Embryonic facial prominence (tissue), 1 donor: ENCODE measurements at regions not wholly inside any gene's neighbourhood (a gene's known extent, or its start where the extent isn't known, plus 50 kb on each side); places are given as distances from the start of the nearest gene placed in this dataset.

ENCODE experiments used
- DNase-seq: peaks from one replicate; pipeline ENCODE4 v3.0.0-alpha.2; 2016; ENCODE audit errors: extremely low spot score

- no peak for DNase-seq
Measured at GRCh38 chr2:8168022-8168717, 513.7 kb upstream of the ID2 start.

DNA sequence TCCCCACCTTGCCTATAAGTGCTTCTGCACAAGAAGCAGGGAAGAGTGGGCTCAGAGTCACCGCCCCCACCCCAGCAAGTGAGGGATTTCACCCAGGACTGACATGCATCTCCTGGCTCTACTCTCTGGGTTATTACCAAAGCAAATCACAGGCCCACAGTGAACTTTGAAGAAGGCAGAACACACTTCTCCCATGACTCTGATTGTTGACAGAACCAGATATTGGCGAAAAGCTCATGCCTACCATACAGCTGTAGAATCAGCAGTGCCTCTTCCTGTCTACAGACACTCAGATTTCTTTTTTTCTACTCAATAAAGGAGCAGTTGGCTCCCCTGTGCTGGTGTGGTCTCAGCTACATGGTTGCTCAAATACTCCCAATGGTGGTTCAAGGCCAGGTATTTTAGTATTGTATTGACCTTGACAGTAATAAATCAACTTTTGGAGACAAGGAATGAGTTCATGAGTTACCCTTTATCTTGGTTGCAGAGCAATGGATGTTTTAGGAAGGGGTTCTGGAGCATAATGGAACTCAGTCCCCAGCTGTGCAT lies 512.9 kb upstream of the ID2 start:
- DNase-seq: no peak

- no peak for DNase-seq
Measured at GRCh38 chr2:8169443-8169842, 512.4 kb upstream of the ID2 start.

- no peak for DNase-seq
Measured at GRCh38 chr2:8170552-8171327, 511.1 kb upstream of the ID2 start.

DNA sequence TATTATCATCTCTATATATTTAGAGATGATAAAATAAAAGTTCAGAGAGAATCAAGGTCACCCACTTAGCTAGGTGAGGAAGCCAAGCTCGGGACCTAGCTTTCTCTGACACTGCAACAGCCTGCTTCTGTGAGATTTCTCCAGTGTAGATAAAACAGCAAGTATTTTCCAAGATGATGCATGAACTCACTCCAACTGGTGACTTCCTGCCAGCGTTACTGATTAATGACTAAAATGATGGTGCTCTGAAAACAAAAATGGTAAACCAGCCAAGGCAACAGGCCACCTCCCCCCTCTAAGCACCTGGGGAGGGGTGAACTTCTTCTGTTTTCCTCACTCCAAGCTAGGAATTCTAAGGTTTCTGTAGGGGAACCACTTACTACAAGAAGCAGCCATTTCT lies 510.2 kb upstream of the ID2 start:
- DNase-seq: no peak

DNA sequence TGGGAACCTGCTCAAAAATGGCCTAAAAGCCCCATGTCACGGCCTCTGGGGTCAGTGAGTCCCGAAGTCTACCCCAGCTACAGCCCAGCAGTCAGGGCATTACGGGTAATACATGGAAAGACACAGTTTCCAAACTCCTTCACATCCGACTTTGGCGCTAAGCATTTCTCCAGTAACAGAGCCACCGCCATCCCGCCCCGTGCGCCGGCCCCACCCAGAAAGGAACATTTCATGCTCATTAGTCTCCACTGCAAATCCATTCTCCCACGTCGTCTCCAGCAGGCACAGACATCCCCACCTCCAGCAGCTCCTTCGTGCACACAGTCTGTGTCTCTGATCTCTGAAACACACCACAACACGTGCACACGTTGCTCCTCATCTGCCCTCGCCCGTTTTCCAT lies 509.2 kb upstream of the ID2 start:
- DNase-seq: no peak

- no peak for DNase-seq
Measured at GRCh38 chr2:8174641-8175257, 507.1 kb upstream of the ID2 start.

- no peak for DNase-seq
Measured at GRCh38 chr2:8176887-8177286, 505.0 kb upstream of the ID2 start.

DNA sequence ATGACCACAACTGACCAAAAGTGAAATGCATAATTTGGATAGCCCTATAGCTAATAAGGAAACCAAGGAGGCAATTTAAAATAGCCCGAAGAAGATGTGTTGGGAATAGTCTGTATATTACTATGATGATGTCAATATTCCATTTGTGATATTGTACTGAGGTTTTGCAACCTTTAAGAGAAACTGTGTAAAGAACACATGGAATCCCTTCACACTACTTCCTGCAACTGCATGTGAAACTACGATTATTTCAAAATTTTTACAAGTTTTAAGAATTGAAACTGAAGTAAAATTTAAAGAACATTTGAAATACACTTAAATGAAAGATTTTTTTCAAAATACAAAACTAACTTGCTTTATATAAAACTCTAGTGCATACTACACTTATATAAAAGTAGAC lies 504.3 kb upstream of the ID2 start:
- no peak for DNase-seq

GRCh38 chr2:8178911-8179310 lies 502.9 kb upstream of the ID2 start:
- DNase-seq: no peak

DNA sequence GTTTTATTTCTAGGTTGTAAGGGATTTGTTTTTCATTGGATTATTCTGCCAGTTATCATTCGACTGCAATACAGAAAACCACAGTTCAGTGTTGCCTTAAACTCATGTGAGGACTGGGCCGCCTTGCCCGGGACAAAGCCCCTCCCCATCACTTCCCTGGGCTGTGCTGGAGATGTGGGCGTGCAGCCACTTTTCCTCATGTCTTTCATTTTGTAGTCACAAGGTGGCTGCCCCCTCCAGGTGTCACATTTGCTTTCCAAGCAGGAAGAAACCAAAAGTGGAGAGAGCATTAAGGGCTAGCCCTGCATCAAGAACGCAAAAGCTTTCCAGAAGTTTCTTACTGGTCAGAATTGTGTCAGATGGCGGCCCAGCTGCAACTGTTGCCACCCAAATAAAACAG lies 492.5 kb upstream of the ID2 start:
- no peak for DNase-seq

DNA sequence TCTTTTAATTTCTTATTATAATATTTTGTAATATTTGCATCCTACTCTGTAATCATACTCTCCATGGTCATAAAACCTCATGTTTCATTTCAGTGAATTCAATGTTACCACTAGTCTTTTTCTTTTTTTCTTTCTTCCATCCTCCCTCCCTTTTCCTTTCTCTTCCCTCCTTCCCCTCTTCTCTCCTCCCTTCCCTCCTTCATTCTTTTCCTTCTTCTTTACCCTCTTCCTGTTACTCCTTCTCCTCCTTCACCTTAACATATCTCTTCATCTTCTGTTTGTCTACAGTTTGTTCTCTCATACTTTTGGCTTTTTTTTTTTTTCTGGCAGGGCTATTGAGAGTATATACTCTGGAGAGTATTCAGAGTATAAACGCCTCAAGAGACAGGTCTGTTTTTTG lies 491.6 kb upstream of the ID2 start:
- no peak for DNase-seq

- no peak for DNase-seq
Measured at GRCh38 chr2:8191427-8191826, 490.4 kb upstream of the ID2 start.

- no peak for DNase-seq
Measured at GRCh38 chr2:8193146-8193545, 488.7 kb upstream of the ID2 start.

DNA sequence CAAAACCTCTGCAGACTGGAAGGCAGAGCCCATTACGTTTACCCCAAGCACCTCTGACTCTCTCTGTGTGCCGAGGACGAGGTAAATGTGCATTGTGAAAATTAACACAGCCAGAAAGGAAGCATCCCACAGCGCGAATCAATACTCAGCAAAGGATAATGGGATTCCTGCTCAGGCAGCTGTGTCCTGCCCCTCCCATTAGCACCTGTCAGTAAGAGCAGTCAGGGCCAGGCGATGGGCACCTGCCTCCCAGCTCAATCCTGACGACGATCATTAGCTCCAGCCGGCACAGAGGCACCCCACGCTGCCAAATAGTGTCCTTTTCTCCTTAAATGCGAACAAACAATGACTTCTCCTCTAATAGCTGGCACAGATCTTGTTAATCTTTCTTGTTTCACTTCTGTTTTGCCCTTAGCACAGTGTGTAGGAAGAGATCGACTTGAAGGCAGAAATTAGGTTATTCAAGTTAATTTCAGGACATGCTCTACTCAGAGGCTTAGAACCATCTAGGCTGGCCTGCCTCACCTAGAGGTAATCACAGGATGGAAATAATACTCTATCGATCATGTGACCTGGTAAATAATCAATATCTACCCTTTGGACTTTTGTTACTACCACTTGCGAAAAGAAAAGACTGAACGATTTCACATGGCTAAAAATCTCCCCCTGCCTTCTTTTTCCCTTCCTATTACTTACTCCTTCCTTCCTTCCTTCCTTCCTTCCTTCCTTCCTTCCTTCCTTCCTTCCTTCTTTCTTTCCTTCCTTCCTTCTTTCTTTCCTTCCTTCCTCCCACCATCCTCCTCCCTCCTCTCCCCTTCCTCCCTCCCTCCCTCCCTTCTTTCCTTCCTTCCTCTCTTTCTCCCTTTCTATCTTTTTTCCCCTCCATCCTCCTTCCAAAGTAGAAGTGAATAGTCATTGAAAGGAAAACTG lies 487.9 kb upstream of the ID2 start:
- no peak for DNase-seq

DNA sequence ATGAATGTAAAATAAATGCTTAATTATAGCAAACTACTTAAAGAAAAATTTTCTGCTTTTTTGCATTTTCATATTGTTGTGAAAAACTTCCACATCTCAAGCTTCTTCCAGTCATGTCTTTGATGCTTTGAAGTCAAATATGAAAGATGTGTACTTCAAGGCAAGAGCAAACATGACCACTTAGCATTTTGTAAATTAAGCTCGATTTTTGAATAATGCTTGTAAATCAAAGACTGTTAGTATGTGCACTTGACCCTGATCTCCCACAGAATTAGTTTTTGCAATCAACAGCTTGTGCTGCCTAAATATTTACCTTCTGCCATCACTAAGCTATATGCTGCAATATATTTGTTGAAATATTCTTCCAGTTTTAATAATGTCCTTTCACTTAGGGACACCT lies 486.1 kb upstream of the ID2 start:
- DNase-seq: no peak

DNA sequence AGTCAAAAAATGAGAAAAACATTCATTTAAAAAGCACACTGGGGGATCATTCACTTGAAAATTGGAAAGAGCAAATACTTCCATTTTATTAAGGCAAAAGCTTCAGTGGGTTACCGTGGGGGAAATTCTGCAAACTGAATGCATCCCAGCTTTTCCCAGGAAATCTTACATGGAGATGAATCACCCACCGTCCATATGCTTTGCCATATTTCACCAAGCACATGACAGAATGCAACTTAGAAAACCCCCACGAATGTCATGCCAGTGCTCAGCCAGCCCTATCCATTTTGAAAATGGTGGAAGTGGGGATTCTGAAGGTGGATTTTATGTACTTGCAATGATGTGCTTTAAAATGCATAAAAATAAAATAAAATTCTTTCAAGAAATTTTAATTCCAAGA lies 485.5 kb upstream of the ID2 start:
- DNase-seq: no peak

DNA sequence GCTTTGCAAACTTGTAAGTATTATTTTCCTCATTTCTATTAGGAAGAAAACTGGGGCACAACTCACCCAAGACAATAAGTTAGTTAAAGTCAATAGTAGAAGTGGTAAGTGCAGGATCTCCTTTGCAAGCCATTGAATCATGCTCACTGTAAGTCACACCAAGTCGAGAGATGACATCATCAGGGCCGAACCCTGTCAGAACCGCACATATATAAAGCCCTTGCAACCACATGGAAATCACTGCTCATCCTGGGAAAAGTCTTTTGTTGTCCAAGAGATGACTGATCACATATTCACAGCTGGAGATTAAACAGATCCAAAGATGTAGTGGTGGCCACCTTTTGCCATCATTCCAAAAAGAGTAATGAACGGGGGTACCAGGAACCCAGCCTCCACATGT lies 484.8 kb upstream of the ID2 start:
- no peak for DNase-seq

DNA sequence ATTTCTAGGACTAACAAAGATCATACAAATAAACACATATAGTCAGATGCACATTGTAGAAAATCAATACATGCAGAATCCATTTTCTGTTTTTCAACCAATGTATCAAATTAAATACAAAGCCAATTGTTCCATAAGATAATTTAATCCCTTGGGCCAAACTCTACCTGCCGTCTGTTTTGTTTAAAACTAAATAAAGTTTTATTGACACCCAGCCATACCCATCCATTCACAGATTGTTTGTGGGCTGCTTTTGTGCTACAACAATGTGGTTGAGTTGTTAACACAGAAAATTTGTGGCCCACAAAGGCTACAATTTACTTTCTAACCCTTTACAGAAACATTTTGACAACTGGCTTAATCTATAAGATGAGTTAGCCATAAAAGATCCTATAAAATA lies 484.0 kb upstream of the ID2 start:
- DNase-seq: no peak

GRCh38 chr2:8198766-8199382 lies 483.0 kb upstream of the ID2 start:
- no peak for DNase-seq

DNA sequence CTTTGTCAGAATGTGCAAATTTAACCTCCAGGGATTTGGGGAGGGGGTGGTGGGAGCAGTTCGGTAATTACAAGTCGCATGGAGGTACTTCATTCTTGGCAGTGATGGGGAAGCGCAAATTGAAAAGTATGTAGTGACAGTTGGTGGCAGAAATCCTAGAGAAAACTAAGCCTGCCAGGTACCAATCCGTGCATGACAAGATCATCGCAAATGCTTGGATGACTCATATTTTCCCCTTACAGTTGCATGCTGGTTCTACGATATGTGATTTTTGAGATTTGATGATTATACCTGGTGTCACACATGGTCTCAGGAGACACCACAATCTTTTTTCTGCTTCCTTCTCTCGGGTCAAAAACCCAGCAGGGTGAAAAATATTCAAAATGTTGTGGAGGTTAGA lies 479.7 kb upstream of the ID2 start:
- DNase-seq: no peak
